NCI-H82 treated with DMSO at 0.1 percent for 48 hours (cell line): ENCODE measurements at regions not wholly inside any gene's neighbourhood (a gene's known extent, or its start where the extent isn't known, plus 50 kb on each side); places are given as distances from the start of the nearest gene placed in this dataset.
A peak's percentile ranks its signal among the peaks of the same experiment; 100 is the strongest.

ENCODE experiments used
- DNase-seq: peaks from one replicate; lab custom pipeline; 2025; ENCODE audit not compliant: unreplicated experiment; lab: John Stamatoyannopoulos, UW

GRCh38 chr5:38032149-38032548, 192.3 kb upstream of the GDNF start:
- no peak for DNase-seq

DNA sequence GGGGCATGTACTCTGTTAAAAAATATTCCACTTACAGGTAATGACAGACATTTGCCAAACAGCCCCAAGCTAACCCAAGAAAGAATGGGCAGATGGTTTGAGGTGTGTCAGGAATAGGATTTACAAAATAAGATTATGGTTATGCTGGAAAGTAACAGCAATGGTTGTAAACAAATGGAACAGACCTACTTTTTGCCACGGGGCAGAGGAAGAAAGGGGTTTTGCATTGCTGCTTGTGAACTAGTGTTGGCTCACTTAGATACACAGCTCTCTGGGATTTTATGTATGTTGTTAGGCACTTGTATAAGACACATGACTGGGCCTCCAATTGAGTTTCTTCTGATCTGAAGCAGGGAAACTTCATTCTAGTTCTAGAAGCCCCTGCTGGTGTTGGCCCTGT, 191.5 kb upstream of the GDNF start:
- peak; percentile 40 for DNase-seq

DNA sequence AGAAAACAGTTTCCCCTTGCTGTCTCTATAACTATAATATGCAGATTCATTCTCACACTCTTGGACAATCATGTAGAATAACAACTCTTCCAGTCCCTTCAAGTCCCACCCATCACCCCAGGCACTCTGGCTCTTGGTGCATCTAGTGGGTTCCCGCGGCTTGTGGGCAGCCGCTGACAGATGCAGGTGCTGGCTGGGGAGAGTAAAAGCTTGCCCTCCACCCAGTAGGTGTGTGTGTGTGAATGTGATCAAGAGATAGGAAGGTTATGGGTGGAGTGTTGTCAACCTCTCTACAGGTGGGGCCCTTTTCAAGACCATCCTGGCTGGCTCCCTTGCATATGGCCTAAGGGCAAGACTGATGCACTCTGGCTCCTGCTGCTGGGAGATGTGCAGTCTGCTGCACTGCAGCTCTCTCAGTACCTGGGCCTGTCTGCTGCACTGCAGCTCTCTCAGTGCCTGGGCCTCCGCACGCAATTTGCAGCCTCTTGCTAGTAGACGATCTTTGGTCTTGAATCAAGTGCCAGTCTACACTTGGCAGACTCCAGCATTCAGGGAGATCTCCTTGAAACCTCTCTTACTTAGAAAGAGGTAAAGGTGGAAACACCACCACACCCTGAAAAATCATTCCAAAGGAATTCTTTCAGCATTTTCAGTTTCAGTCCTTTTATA, 189.7 kb upstream of the GDNF start:
- no peak for DNase-seq

- DNase-seq = no peak
Observed at GRCh38 chr5:38023799-38024198, 184.0 kb upstream of the GDNF start.

DNA sequence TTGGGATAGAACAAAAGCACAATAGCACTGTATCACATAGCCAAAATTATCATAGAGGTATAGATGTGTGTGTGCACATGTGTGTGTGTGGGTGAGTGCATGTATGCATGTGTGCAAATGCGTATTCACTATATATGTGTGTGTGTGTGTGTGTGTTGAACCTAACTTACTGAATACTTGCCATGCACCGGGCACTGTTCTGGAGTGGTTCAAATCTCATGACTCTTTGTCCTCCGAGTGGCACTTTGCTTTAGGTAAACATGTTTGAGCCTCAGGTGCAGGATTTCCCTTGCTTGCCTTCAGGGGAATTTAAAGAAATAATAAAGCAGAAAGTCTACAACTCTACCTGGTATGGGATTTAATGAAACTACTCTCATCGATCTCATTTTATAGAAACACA, 183.5 kb upstream of the GDNF start:
- no peak for DNase-seq

- DNase-seq = no peak
Observed at GRCh38 chr5:38022631-38023030, 182.8 kb upstream of the GDNF start.

DNA sequence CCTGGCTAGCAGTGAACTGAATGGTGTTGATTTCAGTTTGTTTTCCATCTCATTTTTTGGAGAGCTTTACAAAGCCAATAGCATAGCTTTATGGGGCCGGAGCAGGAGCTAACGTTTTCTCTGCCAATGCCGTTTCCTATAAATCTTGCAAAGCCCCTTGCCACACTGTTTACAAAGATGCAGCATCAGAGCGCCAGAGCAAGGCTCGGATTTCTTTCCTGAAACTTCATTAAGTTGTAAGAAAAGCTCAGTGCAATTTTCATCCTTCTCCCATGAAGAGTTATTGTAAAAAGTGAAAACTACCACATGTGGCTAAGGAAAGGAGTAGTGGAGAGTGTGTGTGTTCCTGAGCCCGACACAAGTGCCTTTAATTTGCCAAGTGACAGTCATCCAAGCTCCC, 178.2 kb upstream of the GDNF start:
- DNase-seq = no peak

GRCh38 chr5:38013107-38013506, 173.3 kb upstream of the GDNF start:
- DNase-seq = no peak

DNA sequence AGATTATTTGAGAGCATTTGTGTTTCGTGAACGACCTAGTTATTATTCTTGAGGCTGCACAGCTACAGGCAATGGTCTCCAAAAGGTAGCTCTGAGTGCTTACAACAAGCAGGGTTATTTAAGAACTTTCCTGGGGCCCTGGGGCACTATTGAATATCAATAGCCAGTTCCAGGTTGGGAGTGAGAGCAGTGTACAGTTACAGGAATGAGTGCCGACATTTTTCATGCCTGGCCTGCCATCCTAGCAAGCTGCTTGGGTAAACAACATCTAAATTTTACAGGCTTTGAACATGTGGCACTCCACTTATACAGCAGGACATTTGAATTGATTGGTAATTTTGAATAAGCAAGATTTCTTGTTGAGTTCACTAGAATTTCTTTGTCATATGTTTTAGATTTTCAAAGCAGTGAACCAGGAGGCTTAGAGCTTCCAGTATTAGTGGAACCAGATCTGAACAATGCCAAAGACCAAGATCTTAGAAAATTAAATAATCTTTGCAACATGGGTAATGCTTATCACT, 171.9 kb upstream of the GDNF start:
- no peak for DNase-seq

GRCh38 chr5:38009749-38010358, 170.0 kb upstream of the GDNF start:
- no peak for DNase-seq

DNA sequence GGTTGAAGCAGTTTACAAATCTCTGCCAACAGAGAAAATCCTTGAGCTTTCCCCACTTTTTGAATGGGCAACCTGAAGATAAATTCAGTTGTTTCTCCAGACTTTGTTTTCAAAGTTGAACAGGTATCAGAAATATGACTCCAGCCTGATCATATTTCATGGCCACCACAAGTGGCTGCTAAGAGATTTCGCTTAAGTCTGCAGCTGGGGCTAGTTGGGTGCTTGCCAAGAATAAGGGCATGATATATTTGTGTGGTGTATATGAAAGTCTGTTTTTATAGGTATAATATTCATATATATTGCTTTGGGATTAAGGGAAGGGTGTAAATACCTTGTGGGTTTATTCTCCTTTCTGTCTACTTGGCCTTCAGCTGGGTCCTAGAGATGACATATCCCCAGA, 168.4 kb upstream of the GDNF start:
- DNase-seq = no peak

DNA sequence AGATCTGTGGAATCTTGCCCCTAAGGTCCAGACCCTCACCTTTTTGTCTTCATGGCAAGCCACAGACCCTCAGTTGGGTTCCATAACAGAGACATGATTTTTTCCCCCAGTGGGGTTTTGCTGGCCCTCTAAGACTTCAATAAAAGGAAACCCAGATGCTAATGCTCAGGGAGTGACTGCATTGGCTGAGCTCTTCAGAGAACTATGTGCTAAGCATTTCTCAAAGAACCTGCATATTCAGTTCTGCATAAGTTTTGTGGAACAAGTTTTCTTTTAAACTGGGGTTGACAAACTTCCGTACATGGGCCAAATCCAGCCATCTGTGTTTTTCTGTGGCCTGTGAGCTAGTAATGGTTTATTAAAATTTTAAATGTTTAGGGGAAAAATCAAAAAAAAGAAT, 159.8 kb upstream of the GDNF start:
- no peak for DNase-seq

DNA sequence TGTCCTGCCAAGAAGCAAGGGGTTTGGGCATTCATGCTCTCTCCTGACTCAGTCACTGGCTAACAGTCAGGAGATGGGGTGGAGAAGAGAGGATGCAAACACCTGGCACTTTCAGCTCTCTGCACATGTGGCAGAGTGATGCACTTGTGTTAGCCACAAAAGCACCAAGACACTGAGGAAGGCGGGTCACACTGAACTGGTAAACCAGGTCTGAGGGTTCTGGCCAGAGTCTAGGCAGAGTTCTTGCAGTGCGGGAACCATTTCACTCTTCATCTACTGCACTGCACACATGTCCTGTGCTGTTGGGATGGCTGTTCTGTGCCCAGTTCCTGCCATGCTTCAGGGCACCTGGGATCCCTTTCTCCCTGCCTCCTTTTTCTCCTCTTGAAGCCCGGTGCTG, 157.1 kb upstream of the GDNF start:
- DNase-seq = no peak

GRCh38 chr5:37994729-37995128, 154.9 kb upstream of the GDNF start:
- DNase-seq = no peak

DNA sequence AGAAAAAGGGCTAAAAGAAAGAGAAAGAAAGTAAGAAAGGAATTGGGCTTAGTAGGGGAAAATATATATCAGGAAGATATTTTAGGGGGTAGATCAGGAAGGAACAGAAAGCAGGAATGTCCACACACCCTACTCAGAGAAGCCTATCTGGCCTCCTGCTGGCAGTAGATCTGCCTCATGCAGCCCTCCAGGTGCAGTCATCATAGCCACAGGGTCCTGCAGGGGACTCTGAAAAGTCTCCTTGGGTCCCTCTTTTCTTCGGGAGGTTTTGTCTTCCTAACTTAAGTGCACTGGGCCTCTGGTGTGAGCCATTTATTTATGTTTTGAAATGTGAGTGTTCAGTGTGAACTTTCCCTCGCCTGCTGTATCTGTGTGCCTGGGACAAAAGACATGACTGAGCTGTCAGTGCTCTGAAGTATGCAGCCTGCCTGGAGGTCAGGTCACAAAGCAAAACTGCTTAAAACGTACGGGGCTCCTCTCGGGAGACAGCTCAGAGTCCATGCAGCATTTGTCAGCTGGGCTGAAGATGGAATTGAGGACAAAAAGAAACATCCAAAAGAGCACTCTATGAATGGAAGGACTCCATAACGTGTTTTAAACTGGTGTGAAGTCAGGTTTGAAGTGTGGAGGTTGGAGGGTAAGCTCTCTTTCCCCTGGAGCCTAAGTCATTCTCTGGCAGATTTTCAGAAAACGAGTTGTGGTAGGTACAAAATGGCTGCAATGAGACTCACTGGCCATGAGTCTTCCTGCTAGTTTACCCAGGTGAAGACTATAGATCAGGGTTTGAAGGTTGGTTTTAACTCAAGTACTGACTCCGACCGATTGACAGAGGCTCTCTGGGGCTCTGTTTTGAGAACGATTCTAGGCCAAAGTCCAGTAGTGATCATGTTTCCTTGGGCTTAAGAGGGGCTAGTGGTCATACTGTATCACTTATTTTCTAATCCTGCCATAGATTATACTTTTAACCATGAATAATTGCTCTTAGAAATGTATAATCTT, 151.8 kb upstream of the GDNF start:
- no peak for DNase-seq

DNA sequence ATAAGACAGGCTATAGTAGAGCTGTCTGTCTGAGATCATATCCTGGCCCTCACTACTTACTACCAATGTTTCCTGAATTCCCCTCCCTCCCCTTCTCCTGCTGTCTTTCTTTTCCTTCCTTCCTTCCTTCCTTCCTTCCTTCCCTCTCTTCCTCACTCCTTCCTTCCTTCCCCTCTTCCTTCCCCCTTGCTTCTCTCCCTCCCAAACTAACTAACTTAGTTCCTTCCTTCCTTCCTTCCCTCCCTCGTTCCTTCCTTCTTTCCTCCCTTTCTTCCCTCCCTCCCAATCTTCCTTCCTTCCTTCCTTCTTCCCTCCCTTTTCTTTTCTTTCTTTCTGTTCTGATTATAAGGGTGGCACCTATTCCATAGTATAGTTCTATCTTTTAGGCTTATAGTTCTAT, 150.0 kb upstream of the GDNF start:
- no peak for DNase-seq

- no peak for DNase-seq
Observed at GRCh38 chr5:37988454-37989046, 148.7 kb upstream of the GDNF start.

DNA sequence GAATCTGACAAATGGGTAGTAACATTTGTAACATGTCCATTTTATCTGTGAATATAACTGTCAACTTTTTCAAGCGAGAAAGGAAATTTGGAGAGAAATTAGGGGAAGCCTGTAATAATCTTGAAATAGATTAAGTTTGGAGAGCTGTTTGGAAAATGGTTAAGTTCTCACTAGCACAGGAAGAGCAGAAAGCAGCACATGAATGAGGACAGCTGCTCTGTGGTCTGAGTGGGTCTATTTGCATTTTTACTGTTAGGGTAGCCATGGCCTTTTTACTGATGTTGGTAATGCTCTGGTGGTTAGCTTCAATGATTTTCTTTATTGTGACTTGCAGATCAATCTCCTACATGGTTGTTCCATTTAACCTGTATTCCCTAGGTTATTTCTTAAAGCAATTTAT, 144.5 kb upstream of the GDNF start:
- DNase-seq = no peak

DNA sequence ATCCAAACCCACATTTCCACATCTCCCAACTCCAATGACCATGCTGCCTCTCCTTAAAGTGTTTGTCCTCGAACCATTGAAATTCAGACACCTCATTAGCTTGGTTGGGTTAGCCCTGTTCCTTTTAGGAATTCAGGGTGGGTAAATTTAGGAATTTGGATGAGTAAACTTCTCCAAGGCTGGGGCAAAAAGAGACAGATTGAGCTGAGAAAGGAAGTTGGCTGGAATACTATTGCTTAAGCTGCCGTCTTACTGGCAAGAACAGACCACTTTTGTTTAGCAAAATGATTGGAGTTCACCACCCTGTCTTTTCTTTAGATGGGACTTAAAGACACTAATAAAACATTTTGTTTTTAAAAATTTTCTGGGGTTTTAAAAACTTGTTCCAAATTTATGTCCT, 143.6 kb upstream of the GDNF start:
- no peak for DNase-seq

DNA sequence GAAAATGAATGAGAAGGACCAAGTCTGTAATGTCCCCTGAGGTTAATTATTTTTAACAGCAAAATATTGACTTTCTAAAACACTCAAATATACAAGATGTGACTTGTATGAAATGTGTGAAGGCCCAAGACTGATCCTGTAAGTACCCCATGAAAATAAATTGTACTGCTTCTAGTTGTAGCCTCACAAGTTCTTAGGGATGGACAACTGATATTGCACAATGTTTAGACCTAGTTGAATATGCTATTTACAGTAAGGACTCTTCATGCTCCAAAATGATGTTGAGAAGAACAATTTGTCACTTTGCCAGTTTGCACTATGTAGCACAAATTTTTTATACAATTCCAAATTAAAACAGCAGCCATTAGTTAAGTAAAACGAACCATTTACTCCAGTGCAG, 139.7 kb upstream of the GDNF start:
- DNase-seq = no peak

GRCh38 chr5:37975531-37975930, 135.7 kb upstream of the GDNF start:
- no peak for DNase-seq
